Muscle layer of duodenum (tissue), 2 donors: ENCODE measurements at regions not wholly inside any gene's neighbourhood (a gene's known extent, or its start where the extent isn't known, plus 50 kb on each side); places are given as distances from the start of the nearest gene placed in this dataset.

Experiments
- H3K27ac ChIP-seq: one replicate; pipeline ENCODE4 v1.7.0; 2013; ENCODE audit warnings: mild to moderate bottlenecking, low read length
- H3K27me3 ChIP-seq: one replicate; pipeline ENCODE4 v1.7.0; 2013; ENCODE audit warnings: low read depth, mild to moderate bottlenecking, control low read depth, low read length
- H3K36me3 ChIP-seq, 2 donors: one replicate each; pipeline ENCODE4 v1.7.0; 2013; ENCODE audit warnings: low read length in 2 of 2, control low read depth in 1 of 2, mild to moderate bottlenecking in 1 of 2; ENCODE audit not compliant: insufficient read depth in 2 of 2, control insufficient read depth in 1 of 2
- H3K4me1 ChIP-seq, 2 donors: one replicate each; pipeline ENCODE4 v1.7.0; 2013; ENCODE audit warnings: low read length in 2 of 2, mild to moderate bottlenecking in 2 of 2, control low read depth in 1 of 2, moderate library complexity in 1 of 2; ENCODE audit not compliant: insufficient read depth in 2 of 2, control insufficient read depth in 1 of 2
- H3K4me3 ChIP-seq, 2 donors: one replicate each; pipeline ENCODE4 v1.7.0; 2013; ENCODE audit warnings: low read length in 2 of 2, low read depth in 1 of 2, mild to moderate bottlenecking in 1 of 2
- H3K9me3 ChIP-seq, 2 donors: one replicate each; pipeline ENCODE4 v1.7.0; 2013; ENCODE audit warnings: low read length in 2 of 2, control low read depth in 1 of 2, mild to moderate bottlenecking in 1 of 2; ENCODE audit not compliant: control insufficient read depth in 1 of 2
- donor health status: healthy.

DNA sequence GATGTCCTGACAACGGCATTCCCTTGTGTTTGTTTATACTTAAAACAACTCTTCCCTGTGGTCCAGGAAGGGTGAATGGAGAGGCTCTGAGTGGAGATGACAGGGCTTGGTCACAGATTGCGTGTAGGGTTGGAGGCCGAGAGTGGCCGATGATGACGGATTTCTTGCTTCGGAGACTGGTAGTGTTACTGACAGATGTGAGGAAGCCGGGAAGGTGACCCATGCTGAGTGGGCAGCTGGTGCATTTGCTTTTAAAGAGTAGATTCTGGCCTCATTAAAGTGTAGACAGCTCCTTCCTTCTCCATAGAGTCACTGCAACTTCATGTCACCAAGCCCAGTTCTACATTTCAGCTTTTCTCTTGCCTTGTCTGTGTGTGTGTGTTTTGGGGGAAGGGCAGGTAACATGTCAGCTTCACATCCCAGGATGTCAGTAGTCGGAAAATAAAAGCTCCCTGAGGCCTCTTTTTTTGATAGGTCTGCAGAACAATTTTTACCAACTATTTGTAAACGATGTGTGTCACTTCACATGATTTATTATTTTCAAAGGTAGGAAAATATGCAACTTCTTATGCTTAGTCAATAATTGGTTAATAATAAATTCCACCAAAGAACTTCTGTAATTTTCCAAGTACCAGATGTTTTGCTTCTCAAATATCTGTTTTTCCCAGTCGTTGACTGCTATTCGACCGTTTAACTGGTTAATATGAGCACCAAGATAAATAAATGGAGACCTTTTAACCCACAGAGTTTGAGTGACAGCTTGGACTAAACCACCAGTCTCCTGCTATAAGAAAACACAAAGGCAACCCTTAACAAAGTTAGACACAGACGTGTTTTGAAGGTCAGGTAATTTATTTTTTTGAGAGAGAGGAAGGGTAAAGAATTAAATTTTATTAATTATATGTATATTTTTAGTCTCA is 436.9 kb downstream of the SLC4A3 start:
- Histone ChIP-seq H3K27me3 (no peaks in the 10 kb centered on the region), H3K4me1 (no peaks in the 10 kb centered on the region), H3K27ac (no peak overlapping the region), H3K4me3 (no peak overlapping the region), H3K36me3 (no peaks in the 10 kb centered on the region), H3K9me3 (no peaks in the 10 kb centered on the region)

DNA sequence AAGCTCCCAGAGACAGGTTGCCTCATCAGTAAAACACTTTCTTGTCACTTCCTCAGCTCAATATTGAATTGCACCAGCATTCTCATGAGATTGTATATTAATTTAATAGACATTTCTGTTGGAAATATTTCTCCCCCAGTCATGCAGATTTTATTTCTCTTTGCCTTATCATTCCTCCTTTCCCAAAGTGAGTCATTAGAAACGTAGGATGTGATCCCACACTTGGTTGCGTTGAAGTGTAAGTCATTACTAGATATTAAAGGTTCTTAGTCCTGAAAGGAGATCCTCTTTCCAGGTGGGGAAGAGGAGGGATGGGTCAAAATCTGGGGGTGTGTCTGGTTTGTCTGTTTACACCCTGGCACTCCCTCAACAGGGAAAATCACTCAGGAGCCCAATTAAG is 438.2 kb downstream of the SLC4A3 start:
- Histone ChIP-seq H3K27me3 (no peaks in the 10 kb centered on the region), H3K36me3 (no peaks in the 10 kb centered on the region), H3K27ac (no peak overlapping the region), H3K4me3 (no peak overlapping the region), H3K4me1 (no peaks in the 10 kb centered on the region), H3K9me3 (no peaks in the 10 kb centered on the region)

DNA sequence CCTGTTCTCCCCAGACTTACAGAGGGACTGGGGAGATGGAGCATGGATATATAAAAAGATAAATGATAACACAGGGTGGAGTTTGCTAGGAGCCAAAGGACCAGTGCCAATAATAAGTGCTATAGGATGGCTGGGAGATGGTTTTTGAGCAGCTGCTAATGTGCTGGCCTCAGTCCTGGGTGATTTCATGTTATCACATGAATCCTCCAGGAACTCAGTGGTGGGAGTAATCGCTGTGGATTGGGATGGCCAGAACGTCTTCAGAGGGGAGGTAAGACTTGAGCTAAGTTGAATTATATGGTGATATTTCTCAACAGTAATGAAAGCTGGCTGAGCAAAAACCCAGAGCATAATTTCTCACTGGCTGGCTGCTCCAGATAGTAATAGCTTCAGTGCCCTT is 441.4 kb downstream of the SLC4A3 start:
- Histone ChIP-seq H3K4me3 (no peak overlapping the region), H3K36me3 (no peaks in the 10 kb centered on the region), H3K27me3 (no peaks in the 10 kb centered on the region), H3K4me1 (no peaks in the 10 kb centered on the region), H3K27ac (no peak overlapping the region), H3K9me3 (no peaks in the 10 kb centered on the region)

DNA sequence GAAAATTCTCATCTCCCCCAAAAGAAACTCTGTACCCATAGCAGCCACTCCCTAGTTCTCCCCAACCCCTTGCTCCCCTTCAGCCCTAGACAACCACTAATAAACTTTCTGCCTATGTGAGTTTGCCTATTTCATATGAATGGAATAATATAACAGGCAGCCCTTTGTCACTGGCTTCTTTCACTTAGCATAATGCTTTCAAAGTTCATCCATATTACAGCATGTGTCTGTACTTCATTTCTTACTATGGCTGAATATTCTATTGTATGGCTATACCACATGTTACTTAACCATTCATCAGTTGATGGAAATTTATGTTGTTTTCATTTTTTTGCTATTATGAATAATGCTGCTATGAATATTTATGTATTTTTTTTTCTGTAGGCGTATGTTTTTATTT is 442.9 kb downstream of the SLC4A3 start:
- Histone ChIP-seq H3K4me3 (no peak overlapping the region), H3K36me3 (no peaks in the 10 kb centered on the region), H3K9me3 (no peaks in the 10 kb centered on the region), H3K4me1 (no peaks in the 10 kb centered on the region), H3K27ac (no peak overlapping the region), H3K27me3 (no peaks in the 10 kb centered on the region)

DNA sequence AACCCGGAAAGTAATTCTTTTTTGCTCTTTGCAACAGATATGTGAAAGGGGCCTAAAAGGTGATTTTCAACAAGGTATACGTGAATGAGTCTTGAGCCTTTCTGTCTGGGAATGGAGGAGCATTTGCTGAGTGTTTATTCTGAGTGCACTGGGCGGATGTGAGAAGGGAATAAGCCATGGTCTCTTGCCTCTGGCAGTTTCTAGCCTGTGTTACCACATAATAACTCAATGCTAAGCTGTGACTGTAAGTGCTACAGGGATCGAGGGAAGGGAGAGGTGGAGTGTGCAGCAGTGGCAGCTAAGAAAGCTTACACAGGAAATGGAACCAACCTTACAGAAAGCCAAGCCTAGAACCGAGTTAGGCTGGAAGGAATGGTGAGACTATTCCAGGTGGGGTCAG is 444.3 kb downstream of the SLC4A3 start:
- no peaks in the 10 kb centered on the region for H3K4me1 ChIP-seq
- no peaks in the 10 kb centered on the region for H3K36me3 ChIP-seq
- no peak overlapping the region for H3K4me3 ChIP-seq
- H3K27ac ChIP-seq: no peak overlapping the region
- H3K9me3 ChIP-seq: no peaks in the 10 kb centered on the region
- H3K27me3 ChIP-seq: no peaks in the 10 kb centered on the region

DNA sequence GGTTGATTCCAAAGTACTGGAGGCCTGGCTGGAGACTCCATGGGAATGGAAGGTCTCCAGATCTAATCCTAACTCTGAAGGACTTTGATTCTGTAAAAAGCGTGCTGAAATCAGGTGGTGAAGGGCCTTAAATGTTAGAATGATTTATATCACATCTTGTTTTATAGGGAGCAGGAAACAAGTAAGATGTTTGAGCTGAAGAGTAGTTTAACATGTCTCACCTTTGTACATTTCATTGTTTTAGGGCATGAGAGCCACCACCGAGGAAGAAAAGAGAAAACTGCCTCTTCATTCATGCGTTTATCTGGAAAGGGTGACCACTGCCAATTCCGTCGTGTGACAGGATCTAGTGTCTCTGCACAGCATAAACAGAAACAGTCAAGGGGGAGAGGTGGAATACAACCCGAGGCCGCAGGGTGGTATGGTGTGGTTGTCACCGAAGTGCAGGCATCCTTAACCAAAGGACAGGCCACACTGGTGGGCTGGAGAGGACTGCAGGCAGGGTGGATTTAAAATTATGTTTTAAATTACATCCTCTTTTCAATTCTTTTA is 445.3 kb downstream of the SLC4A3 start:
- Histone ChIP-seq H3K4me1 (no peaks in the 10 kb centered on the region), H3K27ac (no peak overlapping the region), H3K27me3 (no peaks in the 10 kb centered on the region), H3K9me3 (no peaks in the 10 kb centered on the region), H3K36me3 (no peaks in the 10 kb centered on the region), H3K4me3 (no peak overlapping the region)

DNA sequence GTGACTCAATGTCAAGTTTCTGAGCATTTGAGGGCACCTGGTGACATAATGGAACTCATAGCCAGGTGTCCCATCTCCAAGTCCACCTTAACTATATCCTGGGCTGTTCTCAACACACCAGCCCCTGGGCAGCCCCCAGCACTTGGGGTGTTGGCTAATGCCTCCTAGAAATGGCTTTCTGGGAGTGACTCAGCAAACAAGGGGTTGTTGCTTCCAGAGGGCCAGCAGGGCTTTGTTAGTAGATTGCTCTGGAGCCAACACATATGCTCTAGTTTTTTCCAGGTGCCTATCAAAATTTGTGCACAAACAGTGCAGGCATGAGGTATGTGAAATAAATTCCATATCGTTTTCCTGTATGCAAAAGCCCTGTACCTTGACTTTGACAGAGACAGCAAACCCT is 448.4 kb downstream of the SLC4A3 start:
- Histone ChIP-seq H3K9me3 (no peaks in the 10 kb centered on the region), H3K36me3 (no peaks in the 10 kb centered on the region), H3K4me3 (no peak overlapping the region), H3K27ac (no peak overlapping the region), H3K4me1 (no peaks in the 10 kb centered on the region), H3K27me3 (no peaks in the 10 kb centered on the region)

DNA sequence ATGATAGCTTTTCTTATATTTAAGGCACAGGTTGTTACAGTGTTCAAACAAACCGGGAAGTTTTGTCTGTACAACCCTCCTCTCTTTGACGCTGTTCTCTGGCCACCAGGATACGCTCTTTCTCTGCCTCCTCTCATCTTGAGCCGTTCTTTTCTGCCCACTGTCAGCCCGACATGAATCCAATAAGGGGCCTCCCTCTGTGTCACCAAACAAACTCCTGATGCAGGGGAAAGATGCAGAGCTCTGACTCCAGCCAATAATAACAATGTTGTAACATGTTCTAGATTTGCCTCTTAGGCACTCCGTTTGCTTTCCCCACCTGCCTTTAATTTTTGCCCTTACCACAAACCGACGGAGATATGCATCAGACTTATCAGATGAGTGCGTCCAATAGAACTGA is 449.3 kb downstream of the SLC4A3 start:
- H3K27me3 ChIP-seq: no peaks in the 10 kb centered on the region
- H3K36me3 ChIP-seq: no peaks in the 10 kb centered on the region
- H3K9me3 ChIP-seq: no peaks in the 10 kb centered on the region
- H3K4me3 ChIP-seq: no peak overlapping the region
- no peak overlapping the region for H3K27ac ChIP-seq
- H3K4me1 ChIP-seq: no peaks in the 10 kb centered on the region

DNA sequence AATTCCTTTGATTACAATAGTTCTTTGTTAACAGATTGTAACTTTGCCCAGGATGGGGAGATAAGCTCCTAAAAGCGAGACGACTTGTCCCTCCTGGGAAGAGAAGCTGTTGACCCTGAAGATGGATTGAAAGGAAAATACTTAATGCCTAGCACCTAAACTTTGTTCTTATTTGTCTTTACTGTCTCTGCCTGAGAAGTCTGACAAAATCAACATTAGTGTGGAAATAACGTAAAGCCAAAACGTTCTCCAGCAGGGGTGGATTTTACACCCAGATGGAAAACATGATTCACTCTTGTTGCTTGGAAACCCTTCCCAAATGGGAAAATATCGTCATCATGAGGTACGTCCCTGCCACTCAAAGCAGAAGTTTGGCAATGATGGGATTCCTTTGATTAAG is 450.1 kb downstream of the SLC4A3 start:
- Histone ChIP-seq H3K27ac (no peak overlapping the region), H3K4me1 (no peaks in the 10 kb centered on the region), H3K4me3 (no peak overlapping the region), H3K27me3 (no peaks in the 10 kb centered on the region), H3K36me3 (no peaks in the 10 kb centered on the region), H3K9me3 (no peaks in the 10 kb centered on the region)

DNA sequence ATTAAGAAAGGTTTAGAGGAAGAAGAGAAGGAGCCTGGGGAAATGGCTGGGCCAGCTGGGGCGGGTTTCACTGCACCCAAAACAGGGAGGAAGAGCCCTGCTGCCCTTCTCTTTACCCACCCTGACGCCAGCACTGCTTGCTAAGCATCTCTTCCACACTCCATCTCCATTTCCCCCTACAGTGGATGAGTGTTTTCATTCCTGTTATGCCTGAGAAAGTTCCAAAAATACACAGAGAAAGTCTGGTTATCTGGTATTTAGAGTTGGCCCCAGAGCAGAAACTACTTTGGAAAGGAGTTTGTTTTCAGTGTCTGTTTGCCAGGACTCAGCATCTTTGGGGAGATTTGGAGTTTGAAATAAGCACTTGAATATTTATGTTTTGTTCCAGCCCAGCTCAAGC is 451.0 kb downstream of the SLC4A3 start:
- H3K4me1 ChIP-seq: no peaks in the 10 kb centered on the region
- no peaks in the 10 kb centered on the region for H3K27me3 ChIP-seq
- no peak overlapping the region for H3K4me3 ChIP-seq
- H3K27ac ChIP-seq: no peak overlapping the region
- H3K36me3 ChIP-seq: no peaks in the 10 kb centered on the region
- H3K9me3 ChIP-seq: no peaks in the 10 kb centered on the region

DNA sequence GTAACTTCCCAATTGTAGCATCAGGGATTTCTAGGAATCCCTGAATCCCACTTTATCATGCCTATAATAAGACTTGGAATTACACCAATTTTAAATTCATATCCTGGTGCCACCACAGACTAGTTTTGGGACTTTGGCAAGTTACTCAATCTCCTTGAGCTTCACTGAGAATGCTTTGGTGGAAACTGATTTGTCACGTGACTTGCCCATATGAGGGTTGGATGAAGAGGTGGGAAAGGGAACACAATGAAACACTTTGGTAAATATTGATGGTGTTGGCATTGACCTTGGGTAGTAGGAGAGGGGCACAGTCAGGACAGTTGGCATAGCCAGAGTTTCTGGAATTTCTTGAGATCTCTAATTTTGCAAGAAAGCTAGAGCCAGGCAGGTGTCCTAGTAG is 452.2 kb downstream of the SLC4A3 start:
- Histone ChIP-seq H3K9me3 (no peaks in the 10 kb centered on the region), H3K4me1 (no peaks in the 10 kb centered on the region), H3K27me3 (no peaks in the 10 kb centered on the region), H3K4me3 (no peak overlapping the region), H3K27ac (no peak overlapping the region), H3K36me3 (no peaks in the 10 kb centered on the region)

DNA sequence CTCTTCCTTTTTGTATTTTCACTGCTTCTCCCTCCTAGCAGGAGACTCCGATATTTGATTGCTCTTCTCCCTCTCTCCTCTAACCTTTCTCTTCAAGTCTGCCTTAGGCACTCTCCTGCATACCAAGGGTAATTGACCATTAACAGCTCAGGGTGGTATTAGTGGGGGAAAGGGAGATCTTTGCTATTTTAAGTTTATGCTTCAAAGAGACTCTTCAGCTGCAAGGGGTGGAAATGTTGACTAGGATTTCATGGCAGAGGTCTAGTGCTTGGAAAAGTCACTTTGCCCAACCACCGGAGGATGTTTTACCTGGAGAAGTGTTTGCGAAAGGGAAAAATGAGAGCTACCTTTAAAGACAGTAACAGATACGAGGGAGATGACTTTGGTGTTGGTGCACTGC is 453.7 kb downstream of the SLC4A3 start:
- Histone ChIP-seq H3K4me1 (no peaks in the 10 kb centered on the region), H3K27ac (no peak overlapping the region), H3K4me3 (no peak overlapping the region), H3K27me3 (no peaks in the 10 kb centered on the region), H3K9me3 (no peaks in the 10 kb centered on the region), H3K36me3 (no peaks in the 10 kb centered on the region)
